Panc1 (cell line): ENCODE measurements at regions not wholly inside any gene's neighbourhood (a gene's known extent, or its start where the extent isn't known, plus 50 kb on each side); places are given as distances from the start of the nearest gene placed in this dataset.

Experiments
- POLR2AphosphoS5 ChIP-seq: IDR thresholded peaks from 2 replicates; pipeline ENCODE4 v1.6.1; 2012; ENCODE audit warnings: mild to moderate bottlenecking, low read depth, low read length, moderate library complexity
- TF ChIP-seq, protein P1 (sequence below): fragments of 450-650 bp; IDR thresholded peaks from 2 replicates; pipeline ENCODE4 v1.5.1; 2017; ENCODE audit warnings: mild to moderate bottlenecking
- TF ChIP-seq, protein P2 (sequence below), 2 experiments: IDR thresholded peaks; 2 replicates each; pipeline ENCODE4 v1.6.1; 2011 to 2012; ENCODE audit warnings: low read depth in 2 of 2, control low read depth in 1 of 2, low read length in 1 of 2, mild to moderate bottlenecking in 1 of 2, moderate library complexity in 1 of 2; ENCODE audit not compliant: insufficient read depth in 1 of 2

DNA sequence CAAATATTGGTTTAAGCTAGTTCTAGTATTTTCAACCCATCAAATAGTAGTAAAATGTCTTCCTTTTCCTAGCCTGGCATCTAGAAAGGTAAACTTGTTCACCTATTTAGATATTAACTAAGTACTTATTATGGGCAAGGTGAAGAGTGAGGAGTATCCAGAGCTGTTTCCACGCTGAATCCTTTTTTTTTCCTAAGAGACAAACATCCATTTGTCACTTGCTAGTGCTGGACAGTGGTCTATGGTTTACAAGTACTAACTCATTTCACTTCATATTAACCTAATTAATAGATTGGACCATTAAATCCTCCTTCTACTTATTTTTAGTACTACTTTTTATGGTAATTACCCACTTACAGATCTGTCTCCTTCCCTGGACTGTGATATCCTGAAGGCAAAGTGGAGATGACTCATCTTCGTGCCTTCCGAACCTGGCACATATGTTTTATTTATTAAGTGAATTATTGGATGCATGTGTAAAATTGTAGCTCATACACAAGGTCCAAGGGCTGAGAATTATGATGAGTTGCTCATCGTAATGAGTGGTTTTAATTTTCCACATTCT lies 159.6 kb upstream of the IGFBP3 start:
- TF ChIP-seq, protein P1, sequence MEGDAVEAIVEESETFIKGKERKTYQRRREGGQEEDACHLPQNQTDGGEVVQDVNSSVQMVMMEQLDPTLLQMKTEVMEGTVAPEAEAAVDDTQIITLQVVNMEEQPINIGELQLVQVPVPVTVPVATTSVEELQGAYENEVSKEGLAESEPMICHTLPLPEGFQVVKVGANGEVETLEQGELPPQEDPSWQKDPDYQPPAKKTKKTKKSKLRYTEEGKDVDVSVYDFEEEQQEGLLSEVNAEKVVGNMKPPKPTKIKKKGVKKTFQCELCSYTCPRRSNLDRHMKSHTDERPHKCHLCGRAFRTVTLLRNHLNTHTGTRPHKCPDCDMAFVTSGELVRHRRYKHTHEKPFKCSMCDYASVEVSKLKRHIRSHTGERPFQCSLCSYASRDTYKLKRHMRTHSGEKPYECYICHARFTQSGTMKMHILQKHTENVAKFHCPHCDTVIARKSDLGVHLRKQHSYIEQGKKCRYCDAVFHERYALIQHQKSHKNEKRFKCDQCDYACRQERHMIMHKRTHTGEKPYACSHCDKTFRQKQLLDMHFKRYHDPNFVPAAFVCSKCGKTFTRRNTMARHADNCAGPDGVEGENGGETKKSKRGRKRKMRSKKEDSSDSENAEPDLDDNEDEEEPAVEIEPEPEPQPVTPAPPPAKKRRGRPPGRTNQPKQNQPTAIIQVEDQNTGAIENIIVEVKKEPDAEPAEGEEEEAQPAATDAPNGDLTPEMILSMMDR = no peak
- TF ChIP-seq POLR2AphosphoS5 = no peak
- TF ChIP-seq, protein P2, sequence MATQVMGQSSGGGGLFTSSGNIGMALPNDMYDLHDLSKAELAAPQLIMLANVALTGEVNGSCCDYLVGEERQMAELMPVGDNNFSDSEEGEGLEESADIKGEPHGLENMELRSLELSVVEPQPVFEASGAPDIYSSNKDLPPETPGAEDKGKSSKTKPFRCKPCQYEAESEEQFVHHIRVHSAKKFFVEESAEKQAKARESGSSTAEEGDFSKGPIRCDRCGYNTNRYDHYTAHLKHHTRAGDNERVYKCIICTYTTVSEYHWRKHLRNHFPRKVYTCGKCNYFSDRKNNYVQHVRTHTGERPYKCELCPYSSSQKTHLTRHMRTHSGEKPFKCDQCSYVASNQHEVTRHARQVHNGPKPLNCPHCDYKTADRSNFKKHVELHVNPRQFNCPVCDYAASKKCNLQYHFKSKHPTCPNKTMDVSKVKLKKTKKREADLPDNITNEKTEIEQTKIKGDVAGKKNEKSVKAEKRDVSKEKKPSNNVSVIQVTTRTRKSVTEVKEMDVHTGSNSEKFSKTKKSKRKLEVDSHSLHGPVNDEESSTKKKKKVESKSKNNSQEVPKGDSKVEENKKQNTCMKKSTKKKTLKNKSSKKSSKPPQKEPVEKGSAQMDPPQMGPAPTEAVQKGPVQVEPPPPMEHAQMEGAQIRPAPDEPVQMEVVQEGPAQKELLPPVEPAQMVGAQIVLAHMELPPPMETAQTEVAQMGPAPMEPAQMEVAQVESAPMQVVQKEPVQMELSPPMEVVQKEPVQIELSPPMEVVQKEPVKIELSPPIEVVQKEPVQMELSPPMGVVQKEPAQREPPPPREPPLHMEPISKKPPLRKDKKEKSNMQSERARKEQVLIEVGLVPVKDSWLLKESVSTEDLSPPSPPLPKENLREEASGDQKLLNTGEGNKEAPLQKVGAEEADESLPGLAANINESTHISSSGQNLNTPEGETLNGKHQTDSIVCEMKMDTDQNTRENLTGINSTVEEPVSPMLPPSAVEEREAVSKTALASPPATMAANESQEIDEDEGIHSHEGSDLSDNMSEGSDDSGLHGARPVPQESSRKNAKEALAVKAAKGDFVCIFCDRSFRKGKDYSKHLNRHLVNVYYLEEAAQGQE (IDR thresholded peaks at IDR 0.05; ENCODE audit: insufficient read depth in 1 of 2, low read depth in 2 of 2, low read length in 1 of 2) = no peak
